NCI-H1048 (cell line): ENCODE measurements at regions not wholly inside any gene's neighbourhood (a gene's known extent, or its start where the extent isn't known, plus 50 kb on each side); places are given as distances from the start of the nearest gene placed in this dataset.

ENCODE experiments used
- DNase-seq: peaks from one replicate; lab custom pipeline; 2025; lab: John Stamatoyannopoulos, UW

GRCh38 chr21:37967036-37967435 is 50.8 kb upstream of the KCNJ6 start:
- DNase-seq: no peak

- no peak for DNase-seq
These were observed 52.5 kb upstream of the KCNJ6 start for GRCh38 chr21:37968744-37969143.

GRCh38 chr21:37970548-37970947 is 54.3 kb upstream of the KCNJ6 start:
- DNase-seq: no peak

DNA sequence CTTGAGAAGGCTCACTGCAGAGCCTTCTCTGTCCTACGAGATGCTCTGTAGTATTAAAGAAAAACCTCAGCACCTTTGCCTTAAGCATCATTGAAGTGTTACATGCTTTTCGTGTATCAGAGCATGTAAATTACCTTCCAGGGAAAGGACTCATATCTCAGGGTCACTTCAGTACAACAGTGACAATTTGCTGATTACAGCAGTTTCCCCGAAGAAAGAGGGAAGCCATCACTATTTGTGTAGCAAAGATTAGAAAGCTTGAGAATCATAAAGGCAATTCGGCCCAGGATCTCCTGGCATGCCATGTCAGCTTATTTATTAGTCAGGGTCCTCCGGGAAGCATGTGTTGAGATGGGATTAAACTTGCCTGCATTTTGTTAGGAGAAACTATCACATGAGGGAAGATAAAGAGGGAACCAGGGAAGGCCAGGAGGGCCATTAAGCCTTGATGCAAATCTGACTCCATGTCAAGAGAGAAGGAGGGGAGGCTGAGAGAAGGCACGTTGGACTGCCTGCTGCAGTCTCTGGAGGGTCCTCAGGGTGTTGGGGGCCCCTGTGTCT is 55.2 kb upstream of the KCNJ6 start:
- DNase-seq: no peak

DNA sequence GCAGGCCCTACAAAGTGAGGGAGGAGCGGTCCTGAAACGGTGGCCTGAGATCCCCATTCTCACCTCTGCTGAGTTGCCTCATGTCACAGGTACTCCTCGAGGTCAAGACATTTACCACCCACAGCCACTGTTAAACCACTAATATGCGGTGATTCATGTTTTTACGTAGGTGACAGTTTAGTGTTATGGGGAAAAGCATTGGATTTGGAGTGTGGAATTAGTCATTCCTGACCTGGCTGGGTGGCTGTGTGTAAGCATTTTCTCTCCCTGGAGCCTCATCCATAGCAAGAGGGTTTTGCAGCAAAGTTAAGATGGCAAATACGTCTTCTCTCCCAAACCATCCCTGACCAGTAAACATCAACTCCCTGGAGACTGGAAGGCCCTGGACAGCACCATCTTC is 57.8 kb upstream of the KCNJ6 start:
- DNase-seq: no peak

- no peak for DNase-seq
These were observed 66.5 kb upstream of the KCNJ6 start for GRCh38 chr21:37982496-37983318.

GRCh38 chr21:37983336-37984095 is 67.3 kb upstream of the KCNJ6 start:
- no peak for DNase-seq

GRCh38 chr21:37984416-37984815 is 68.2 kb upstream of the KCNJ6 start:
- DNase-seq: no peak

DNA sequence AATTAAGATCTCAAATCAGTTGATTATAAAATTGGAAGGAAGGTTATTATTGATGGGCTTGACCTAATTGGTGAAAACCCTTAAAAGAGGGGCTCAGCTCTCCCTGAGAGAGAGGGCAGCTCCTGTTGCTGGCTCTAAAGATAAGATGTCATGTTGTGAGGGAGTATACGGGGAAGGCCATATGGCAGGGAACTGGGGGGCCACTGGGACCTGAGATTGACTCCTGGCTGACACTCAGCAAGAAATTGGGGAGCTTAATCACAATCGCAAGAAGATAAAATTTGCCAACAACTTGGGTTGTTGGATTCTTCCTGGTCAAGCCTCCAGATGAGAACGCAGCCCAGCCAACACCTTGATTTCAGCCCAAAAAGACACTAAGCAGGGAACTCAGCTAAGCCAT is 69.7 kb upstream of the KCNJ6 start:
- DNase-seq: no peak

DNA sequence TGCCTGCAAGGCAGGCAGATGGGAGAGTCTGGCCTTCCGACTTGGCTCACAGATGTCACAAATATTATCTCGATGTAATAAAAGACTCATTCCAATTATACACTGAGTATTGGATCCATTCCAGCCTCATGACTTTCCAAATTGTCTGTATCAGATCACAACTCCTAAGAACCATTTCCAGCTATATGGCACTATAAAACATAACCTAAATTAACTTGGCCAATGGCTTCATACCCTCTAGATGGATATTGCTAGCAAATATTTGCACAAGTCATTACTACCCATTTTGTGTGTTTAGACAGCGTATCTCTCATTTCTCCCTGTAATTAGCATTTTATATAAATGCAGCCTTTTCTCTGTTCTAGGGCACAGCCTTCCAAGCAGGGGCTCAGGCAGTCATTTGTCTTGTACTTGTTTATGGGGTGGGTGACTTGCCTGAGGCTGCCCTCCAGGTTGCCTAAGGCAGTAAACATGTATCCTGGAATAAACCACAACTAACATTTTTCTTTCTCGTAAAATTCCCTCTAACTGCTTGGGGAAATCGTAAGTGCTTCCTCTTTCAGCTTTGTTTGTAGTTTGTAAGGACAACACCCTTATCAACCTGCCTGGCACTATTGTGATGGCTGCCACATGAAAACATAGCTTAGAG is 70.6 kb upstream of the KCNJ6 start:
- no peak for DNase-seq

DNA sequence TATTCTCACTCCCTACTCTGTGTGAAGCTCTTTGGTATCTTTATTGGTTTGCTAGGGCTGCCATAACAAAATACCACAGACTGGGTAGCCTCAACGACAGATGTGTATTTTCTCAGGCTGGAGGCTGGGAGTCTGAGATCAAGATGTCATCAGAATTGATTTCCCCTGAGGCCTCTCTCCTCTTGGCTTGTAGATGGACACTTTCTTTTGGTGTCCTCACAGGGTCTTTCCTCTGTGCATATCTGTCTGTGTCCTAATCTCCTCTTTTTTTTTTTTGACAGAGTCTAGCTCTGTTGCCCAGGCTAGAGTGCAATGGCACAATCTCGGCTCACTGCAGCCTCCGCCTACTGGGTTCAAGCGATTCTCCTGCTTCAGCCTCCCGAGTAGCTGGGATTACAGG is 71.4 kb upstream of the KCNJ6 start:
- no peak for DNase-seq

- no peak for DNase-seq
These were observed 76.8 kb upstream of the KCNJ6 start for GRCh38 chr21:37993071-37993470.

GRCh38 chr21:37994211-37994610 is 78.0 kb upstream of the KCNJ6 start:
- DNase-seq: no peak

GRCh38 chr21:38012672-38013071 is 96.4 kb upstream of the KCNJ6 start:
- no peak for DNase-seq

DNA sequence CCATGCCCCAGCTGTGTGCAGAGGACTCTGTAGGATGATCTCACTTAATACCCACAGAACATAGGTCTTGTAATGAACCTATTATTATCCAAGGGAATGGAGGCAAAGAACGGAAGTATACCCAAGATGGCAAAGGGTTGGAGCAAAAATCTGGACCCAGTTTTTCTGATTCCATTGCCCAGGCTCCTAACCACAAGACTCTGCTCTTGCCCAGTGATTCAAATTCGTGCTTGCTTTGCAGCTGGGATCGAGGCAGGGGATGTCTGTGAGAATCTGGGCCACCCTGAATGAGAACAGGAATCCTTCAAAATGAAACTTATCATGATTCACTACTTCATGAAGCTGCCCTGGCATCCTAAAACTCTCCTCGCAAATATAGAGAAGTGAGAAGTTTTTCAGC is 97.5 kb upstream of the KCNJ6 start:
- DNase-seq: no peak

- DNase-seq: no peak
These were observed 98.0 kb upstream of the KCNJ6 start for GRCh38 chr21:38014298-38014697.

- no peak for DNase-seq
These were observed 111.7 kb upstream of the KCNJ6 start for GRCh38 chr21:38027901-38028498.

DNA sequence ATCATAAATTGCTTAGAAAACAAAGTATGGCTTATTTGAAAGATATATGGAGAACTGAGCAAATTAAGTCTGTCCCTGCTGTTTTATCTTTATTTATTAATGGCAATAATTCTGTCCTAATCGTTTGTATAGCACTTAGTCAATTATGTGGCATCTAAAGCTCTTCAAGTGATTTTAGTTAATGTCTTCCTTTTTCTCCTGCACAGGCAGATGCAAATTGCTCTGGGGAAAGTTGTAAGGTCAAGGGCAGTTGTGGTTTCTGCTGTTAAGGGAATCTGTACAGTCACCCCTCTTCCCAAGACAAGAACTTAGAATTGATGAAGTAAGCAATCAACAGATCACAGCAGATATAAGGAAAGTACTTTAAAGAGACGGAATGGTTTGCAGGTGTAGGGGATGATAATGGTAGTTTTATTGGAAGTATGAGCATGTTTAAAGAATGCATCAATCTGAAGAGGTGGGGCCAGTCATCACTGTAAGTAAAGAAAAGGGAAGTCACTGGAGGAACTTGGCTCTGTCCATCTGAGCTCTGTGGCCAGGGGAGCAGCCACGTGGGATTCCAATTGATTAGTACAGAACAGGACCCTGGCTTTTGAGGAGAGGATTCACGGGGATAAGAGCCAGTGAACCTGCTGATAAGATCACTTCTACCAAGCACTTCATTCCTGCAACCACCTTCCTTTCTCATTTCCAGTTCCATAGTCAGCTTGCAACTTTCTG is 116.0 kb upstream of the KCNJ6 start:
- DNase-seq: no peak

DNA sequence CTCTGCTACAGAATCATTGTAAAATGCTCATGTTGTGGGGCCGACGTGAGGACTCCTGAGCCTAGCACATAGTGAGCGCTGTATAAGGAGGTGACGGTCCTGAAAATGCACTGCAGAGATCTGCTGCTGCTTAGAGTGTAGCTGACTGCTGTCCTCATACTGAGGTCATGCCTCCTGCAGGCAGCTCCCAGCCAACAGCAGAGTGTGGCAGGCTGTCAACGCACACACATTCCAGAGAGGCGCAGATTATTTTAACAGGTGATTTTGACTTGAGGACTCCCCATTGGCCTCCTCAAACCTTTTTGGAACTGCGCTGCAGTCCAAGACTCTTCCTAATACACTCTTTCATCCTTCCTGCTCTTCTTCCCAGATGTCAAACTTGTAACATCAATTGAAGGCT is 119.8 kb upstream of the KCNJ6 start:
- DNase-seq: no peak

DNA sequence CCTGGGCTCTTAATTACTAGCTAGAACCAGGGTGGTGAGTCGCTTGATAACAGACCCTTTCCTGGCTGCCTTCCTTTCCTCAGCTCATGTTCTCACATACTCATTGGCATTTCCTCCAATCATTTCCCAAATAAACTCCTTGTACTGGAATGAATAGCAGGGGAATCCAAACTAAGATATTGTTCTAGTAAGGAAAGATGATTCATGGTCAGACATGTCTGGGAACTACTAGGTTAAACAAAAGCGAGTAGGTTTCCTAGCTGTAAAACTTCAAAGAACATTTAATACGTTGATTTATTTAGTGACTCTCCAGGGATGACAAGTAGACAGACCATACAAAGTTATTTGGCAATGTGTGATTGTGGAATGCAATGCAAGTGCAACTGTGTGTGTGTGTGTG is 121.2 kb upstream of the KCNJ6 start:
- DNase-seq: no peak

DNA sequence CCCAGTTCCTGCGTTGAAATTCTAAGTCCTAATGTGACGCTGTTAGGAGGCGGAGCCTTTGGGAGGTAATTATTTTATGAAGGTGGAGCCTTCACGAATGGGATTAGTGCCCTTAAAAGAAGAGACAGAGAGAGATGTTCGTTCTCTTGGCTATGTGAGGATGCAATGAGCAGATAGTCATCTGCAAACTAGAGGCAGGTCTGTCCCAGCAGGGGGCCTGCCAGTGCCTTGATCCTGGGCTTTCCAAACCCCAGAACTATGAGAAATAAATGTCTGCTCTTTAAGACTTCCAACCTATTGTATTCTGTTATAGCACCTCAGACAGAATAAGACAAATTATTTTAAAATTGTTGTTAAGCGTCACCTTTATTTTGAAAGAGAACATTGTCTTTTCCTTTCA is 123.1 kb upstream of the KCNJ6 start:
- DNase-seq: no peak

DNA sequence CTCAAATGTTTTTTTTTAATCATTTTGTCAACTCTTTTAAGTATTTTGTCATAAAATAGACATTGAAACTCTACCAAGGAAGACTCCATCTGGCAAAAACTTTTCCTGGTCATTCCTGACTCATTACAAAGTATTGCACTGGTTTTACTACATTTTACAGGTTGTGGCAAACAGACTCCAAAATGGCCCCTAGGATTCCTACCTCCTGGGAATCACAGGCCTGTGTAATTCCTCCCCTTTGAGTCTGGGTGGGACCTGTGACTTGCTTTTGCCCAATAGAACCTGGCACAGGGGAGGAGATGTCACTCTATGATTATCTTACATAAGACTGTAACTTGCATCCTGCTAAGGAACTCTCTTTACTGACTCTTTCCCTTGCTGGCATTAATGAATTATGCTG is 123.6 kb upstream of the KCNJ6 start:
- DNase-seq: no peak
